ENCODE measurements at regions not wholly inside any gene's neighbourhood (a gene's known extent, or its start where the extent isn't known, plus 50 kb on each side); places are given as distances from the start of the nearest gene placed in this dataset.

- no peak for TF ChIP-seq POLR2A (IDR thresholded peaks at IDR 0.05; ENCODE audit: low read depth, low read length)
- no peak for TF ChIP-seq POLR2AphosphoS5 (IDR thresholded peaks at IDR 0.05; ENCODE audit: low read depth, low read length)
- TF ChIP-seq TAF1 (IDR thresholded peaks at IDR 0.05; ENCODE audit: low read depth, low read length) = no peak
- TF ChIP-seq PAX5 (IDR thresholded peaks at IDR 0.05; ENCODE audit: insufficient read depth, low read length, severe bottlenecking) = no peak
- TF ChIP-seq SPI1 (IDR thresholded peaks at IDR 0.05; ENCODE audit: low read depth, low read length) = no peak
- no peak for TF ChIP-seq POU2F2 (IDR thresholded peaks at IDR 0.05; ENCODE audit: low read depth, low read length)
Measured at GRCh38 chr11:43172477-43172876, 139.3 kb upstream of the API5 start.

Data from GM12891 (cell line).